ENCODE measurements at regions not wholly inside any gene's neighbourhood (a gene's known extent, or its start where the extent isn't known, plus 50 kb on each side); places are given as distances from the start of the nearest gene placed in this dataset.

- TF ChIP-seq, protein P1, sequence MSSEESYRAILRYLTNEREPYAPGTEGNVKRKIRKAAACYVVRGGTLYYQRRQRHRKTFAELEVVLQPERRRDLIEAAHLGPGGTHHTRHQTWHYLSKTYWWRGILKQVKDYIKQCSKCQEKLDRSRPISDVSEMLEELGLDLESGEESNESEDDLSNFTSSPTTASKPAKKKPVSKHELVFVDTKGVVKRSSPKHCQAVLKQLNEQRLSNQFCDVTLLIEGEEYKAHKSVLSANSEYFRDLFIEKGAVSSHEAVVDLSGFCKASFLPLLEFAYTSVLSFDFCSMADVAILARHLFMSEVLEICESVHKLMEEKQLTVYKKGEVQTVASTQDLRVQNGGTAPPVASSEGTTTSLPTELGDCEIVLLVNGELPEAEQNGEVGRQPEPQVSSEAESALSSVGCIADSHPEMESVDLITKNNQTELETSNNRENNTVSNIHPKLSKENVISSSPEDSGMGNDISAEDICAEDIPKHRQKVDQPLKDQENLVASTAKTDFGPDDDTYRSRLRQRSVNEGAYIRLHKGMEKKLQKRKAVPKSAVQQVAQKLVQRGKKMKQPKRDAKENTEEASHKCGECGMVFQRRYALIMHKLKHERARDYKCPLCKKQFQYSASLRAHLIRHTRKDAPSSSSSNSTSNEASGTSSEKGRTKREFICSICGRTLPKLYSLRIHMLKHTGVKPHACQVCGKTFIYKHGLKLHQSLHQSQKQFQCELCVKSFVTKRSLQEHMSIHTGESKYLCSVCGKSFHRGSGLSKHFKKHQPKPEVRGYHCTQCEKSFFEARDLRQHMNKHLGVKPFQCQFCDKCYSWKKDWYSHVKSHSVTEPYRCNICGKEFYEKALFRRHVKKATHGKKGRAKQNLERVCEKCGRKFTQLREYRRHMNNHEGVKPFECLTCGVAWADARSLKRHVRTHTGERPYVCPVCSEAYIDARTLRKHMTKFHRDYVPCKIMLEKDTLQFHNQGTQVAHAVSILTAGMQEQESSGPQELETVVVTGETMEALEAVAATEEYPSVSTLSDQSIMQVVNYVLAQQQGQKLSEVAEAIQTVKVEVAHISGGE (CRISPR knock-in tag; IDR thresholded peaks at IDR 0.05), result no peak
- TF ChIP-seq EP300 (IDR thresholded peaks at IDR 0.05; ENCODE audit: borderline replicate concordance in 1 of 2, control insufficient read depth in 1 of 2, low read depth in 2 of 2, low read length in 2 of 2) (no peak), SMAD5 (IDR thresholded peaks at IDR 0.05; ENCODE audit: low read depth) (no peak), RAD51 (IDR thresholded peaks at IDR 0.05) (no peak)
- TF ChIP-seq, protein P2, sequence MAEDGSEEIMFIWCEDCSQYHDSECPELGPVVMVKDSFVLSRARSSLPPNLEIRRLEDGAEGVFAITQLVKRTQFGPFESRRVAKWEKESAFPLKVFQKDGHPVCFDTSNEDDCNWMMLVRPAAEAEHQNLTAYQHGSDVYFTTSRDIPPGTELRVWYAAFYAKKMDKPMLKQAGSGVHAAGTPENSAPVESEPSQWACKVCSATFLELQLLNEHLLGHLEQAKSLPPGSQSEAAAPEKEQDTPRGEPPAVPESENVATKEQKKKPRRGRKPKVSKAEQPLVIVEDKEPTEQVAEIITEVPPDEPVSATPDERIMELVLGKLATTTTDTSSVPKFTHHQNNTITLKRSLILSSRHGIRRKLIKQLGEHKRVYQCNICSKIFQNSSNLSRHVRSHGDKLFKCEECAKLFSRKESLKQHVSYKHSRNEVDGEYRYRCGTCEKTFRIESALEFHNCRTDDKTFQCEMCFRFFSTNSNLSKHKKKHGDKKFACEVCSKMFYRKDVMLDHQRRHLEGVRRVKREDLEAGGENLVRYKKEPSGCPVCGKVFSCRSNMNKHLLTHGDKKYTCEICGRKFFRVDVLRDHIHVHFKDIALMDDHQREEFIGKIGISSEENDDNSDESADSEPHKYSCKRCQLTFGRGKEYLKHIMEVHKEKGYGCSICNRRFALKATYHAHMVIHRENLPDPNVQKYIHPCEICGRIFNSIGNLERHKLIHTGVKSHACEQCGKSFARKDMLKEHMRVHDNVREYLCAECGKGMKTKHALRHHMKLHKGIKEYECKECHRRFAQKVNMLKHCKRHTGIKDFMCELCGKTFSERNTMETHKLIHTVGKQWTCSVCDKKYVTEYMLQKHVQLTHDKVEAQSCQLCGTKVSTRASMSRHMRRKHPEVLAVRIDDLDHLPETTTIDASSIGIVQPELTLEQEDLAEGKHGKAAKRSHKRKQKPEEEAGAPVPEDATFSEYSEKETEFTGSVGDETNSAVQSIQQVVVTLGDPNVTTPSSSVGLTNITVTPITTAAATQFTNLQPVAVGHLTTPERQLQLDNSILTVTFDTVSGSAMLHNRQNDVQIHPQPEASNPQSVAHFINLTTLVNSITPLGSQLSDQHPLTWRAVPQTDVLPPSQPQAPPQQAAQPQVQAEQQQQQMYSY (CRISPR knock-in tag; IDR thresholded peaks at IDR 0.05), result no peak
Observed at GRCh38 chr12:80038062-80038560, 61.2 kb upstream of the OTOGL start (continued).

All from GM12878 (cell line).